GM12891 (cell line): ENCODE measurements at regions not wholly inside any gene's neighbourhood (a gene's known extent, or its start where the extent isn't known, plus 50 kb on each side); places are given as distances from the start of the nearest gene placed in this dataset.

ENCODE experiments used
- POLR2AphosphoS5 ChIP-seq: IDR thresholded peaks from 2 replicates; pipeline ENCODE4 v1.6.1; 2011; ENCODE audit warnings: low read depth, low read length, control low read depth
- TAF1 ChIP-seq: IDR thresholded peaks from 2 replicates; pipeline ENCODE4 v1.6.1; 2011; ENCODE audit warnings: low read depth, low read length, control low read depth

DNA sequence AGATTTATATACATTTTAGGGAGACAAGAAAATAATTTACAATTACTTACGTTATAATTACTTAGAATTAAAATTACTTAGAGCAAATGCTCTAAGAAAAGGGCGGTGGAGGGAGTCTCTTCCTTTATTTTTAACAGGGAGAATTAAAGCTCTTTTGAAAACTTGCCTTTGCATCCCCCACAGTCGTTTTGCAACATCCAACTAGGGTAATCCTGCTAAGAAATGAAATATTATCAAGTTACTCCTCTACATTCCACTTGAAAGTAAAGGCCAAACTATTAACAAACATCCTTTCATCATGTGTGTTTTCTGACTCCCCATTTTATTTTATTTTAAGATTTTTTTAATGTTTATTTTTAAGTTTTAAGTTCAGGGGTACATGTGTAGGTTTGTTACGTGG lies 1358.5 kb downstream of the NCAM2 start:
- TF ChIP-seq TAF1 (no peak), POLR2AphosphoS5 (no peak)
